Endodermal cell (in vitro differentiated cells): ENCODE measurements at regions not wholly inside any gene's neighbourhood (a gene's known extent, or its start where the extent isn't known, plus 50 kb on each side); places are given as distances from the start of the nearest gene placed in this dataset.
A peak's percentile ranks its signal among the peaks of the same experiment; 100 is the strongest.

Experiments used
- DNase-seq: peaks from one replicate; pipeline ENCODE4 v3.0.0-alpha.2; 2017
- H3K27ac ChIP-seq: 2 replicates; pipeline ENCODE4 v1.5.1; 2013; ENCODE audit warnings: mild to moderate bottlenecking, low read depth, low read length, moderate library complexity
- H3K27me3 ChIP-seq: 2 replicates; pipeline ENCODE4 v1.6.1; 2013; ENCODE audit warnings: mild to moderate bottlenecking, low read length, moderate library complexity; ENCODE audit not compliant: insufficient read depth, control insufficient read depth, poor library complexity, severe bottlenecking
- H3K36me3 ChIP-seq: 2 replicates; pipeline ENCODE4 v1.7.0; 2013; ENCODE audit warnings: mild to moderate bottlenecking, low read length, moderate library complexity; ENCODE audit not compliant: control insufficient read depth, insufficient read depth
- H3K4me1 ChIP-seq: one replicate; pipeline ENCODE4 v1.7.0; 2013; ENCODE audit warnings: low read length; ENCODE audit not compliant: control insufficient read depth, insufficient read depth
- H3K4me3 ChIP-seq: 2 replicates; pipeline ENCODE4 v1.5.1; 2013; ENCODE audit warnings: mild to moderate bottlenecking, low read length, moderate library complexity
- H3K9ac ChIP-seq: 2 replicates; pipeline ENCODE4 v1.6.1; 2013; ENCODE audit warnings: mild to moderate bottlenecking, low read length, moderate library complexity; ENCODE audit not compliant: poor library complexity, severe bottlenecking; ENCODE audit errors: extremely low read depth
- H3K9me3 ChIP-seq: 2 replicates; pipeline ENCODE4 v1.6.1; 2013; ENCODE audit warnings: mild to moderate bottlenecking, low read length, moderate library complexity; ENCODE audit not compliant: control insufficient read depth
- H3K27ac Mint-ChIP-seq: 2 replicates; pipeline ENCODE4 v1.8.0; 2020; ENCODE audit warnings: mixed read lengths
- H3K27me3 Mint-ChIP-seq: 2 replicates; pipeline ENCODE4 v1.8.0; 2021; ENCODE audit warnings: mild to moderate bottlenecking, mixed read lengths; ENCODE audit not compliant: insufficient read depth
- H3K36me3 Mint-ChIP-seq: 2 replicates; pipeline ENCODE4 v1.8.0; 2020; ENCODE audit warnings: low read depth, mixed read lengths
- H3K4me1 Mint-ChIP-seq: 2 replicates; pipeline ENCODE4 v1.8.0; 2020; ENCODE audit warnings: mixed read lengths
- H3K4me3 Mint-ChIP-seq: 2 replicates; pipeline ENCODE4 v1.8.0; 2020; ENCODE audit warnings: mild to moderate bottlenecking, moderate library complexity, mixed read lengths
- H3K9me3 Mint-ChIP-seq: 2 replicates; pipeline ENCODE4 v1.8.0; 2020; ENCODE audit warnings: mild to moderate bottlenecking, mixed read lengths
- WGBS, 2 experiments: methylation state at CpG; one replicate each; pipeline versions ENCODE4 v1.1.5 to v1.1.7; 2013; ENCODE audit warnings: missing lambda C conversion rate in 2 of 2, mixed read lengths in 1 of 2; ENCODE audit not compliant: insufficient coverage in 1 of 2, insufficient read length in 1 of 2; 5-methylcytosine and 5-hydroxymethylcytosine counted together
- TF ChIP-seq, protein P1 (sequence below): fragments of 200-600 bp; sonication (generic); conservative IDR thresholded peaks from 2 replicates; pipeline ENCODE4 v1.5.0; 2021; ENCODE audit warnings: antibody characterized with exemption, mild to moderate bottlenecking

DNA sequence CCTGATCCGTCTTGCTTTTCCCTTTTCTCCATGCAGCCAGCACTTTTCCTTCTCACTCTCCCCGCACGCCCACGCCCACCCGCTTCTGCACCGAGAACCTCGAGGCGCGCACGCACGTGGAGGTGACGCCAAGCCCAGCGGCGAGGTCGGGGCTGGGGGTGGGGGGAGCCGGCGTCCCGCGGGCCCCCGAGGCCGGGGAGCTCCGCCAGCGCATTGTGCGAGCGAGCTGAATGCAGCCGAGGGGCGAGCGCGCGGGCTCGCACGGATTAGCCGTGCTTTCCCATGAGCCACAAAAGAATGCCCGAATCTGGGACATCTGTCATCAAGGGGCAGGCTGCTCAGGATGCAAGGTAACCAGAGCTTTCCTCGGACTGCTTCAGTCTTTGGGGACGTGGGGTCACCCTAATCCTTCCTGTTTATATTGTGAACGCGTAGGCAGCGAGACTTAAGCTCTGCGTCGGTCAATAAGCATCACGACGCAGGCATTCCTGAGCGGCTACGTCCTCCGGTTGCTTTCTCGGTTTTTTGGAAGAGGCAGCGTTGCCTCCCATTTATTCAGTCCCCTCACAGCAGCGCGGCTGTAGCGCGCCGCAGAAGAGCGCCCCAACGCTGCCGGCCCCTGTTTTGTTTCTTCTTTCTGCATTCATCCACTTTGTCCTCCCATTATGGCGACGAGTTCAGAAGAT lies 67.3 kb upstream of the AKT3 start:
- Histone ChIP-seq H3K4me1 (peaks cover 5% of the 10 kb centered on the region), H3K9ac (peak overlapping the region; percentile 73), H3K27me3 (peaks cover 43% of the 10 kb centered on the region), H3K36me3 (no peaks in the 10 kb centered on the region), H3K9me3 (no peaks in the 10 kb centered on the region), H3K4me3 (peak overlapping the region; percentile 81), H3K27ac (no peak overlapping the region)
- TF ChIP-seq, protein P1, sequence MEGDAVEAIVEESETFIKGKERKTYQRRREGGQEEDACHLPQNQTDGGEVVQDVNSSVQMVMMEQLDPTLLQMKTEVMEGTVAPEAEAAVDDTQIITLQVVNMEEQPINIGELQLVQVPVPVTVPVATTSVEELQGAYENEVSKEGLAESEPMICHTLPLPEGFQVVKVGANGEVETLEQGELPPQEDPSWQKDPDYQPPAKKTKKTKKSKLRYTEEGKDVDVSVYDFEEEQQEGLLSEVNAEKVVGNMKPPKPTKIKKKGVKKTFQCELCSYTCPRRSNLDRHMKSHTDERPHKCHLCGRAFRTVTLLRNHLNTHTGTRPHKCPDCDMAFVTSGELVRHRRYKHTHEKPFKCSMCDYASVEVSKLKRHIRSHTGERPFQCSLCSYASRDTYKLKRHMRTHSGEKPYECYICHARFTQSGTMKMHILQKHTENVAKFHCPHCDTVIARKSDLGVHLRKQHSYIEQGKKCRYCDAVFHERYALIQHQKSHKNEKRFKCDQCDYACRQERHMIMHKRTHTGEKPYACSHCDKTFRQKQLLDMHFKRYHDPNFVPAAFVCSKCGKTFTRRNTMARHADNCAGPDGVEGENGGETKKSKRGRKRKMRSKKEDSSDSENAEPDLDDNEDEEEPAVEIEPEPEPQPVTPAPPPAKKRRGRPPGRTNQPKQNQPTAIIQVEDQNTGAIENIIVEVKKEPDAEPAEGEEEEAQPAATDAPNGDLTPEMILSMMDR: no peak
- no peaks in the 10 kb centered on the region for H3K9me3 Mint-ChIP-seq
- H3K27me3 Mint-ChIP-seq: peaks cover 52% of the 10 kb centered on the region
- no peaks in the 10 kb centered on the region for H3K36me3 Mint-ChIP-seq
- 4 to 5% methylated on average over 26 to 58 of the region's 58 CpGs for WGBS, 2 experiments
- peak overlapping the region; percentile 52 for H3K4me3 Mint-ChIP-seq
- peak overlapping the region; percentile 86 for H3K27ac Mint-ChIP-seq
- H3K4me1 Mint-ChIP-seq: peaks cover 8% of the 10 kb centered on the region
- DNase-seq: peak; percentile 86

DNA sequence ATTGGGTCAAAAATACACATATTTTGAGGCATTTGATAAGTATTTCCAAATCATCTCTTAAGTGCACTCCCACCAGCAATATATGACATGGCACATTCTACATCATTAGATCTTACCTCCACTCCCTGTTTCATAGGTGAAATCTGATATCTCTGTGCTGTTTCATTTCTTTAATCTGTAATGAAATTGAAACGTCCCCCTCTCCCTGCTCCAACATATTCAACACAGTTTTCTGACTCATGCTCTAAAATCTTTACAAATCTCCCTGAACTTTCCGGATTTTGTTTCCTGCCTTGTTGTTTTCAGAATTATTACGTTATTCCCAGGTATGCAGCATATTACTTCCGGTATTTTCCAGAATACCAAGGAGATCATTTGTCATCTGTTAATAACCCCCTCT lies 66.1 kb upstream of the AKT3 start:
- no peak overlapping the region for H3K27ac Mint-ChIP-seq
- peaks cover 50% of the 10 kb centered on the region for H3K27me3 Mint-ChIP-seq
- peaks cover 8% of the 10 kb centered on the region for H3K4me1 Mint-ChIP-seq
- no peaks in the 10 kb centered on the region for H3K36me3 ChIP-seq
- H3K4me3 ChIP-seq: no peak overlapping the region
- H3K4me1 ChIP-seq: peaks cover 5% of the 10 kb centered on the region
- H3K27me3 ChIP-seq: peaks cover 43% of the 10 kb centered on the region
- TF ChIP-seq, protein P1: no peak
- no peak for DNase-seq
- 78 to 97% methylated on average over 3 to 4 of the region's 4 CpGs for WGBS, 2 experiments
- no peaks in the 10 kb centered on the region for H3K36me3 Mint-ChIP-seq
- H3K9ac ChIP-seq: no peak overlapping the region
- H3K4me3 Mint-ChIP-seq: no peak overlapping the region
- no peaks in the 10 kb centered on the region for H3K9me3 Mint-ChIP-seq
- H3K9me3 ChIP-seq: no peaks in the 10 kb centered on the region
- H3K27ac ChIP-seq: no peak overlapping the region

DNA sequence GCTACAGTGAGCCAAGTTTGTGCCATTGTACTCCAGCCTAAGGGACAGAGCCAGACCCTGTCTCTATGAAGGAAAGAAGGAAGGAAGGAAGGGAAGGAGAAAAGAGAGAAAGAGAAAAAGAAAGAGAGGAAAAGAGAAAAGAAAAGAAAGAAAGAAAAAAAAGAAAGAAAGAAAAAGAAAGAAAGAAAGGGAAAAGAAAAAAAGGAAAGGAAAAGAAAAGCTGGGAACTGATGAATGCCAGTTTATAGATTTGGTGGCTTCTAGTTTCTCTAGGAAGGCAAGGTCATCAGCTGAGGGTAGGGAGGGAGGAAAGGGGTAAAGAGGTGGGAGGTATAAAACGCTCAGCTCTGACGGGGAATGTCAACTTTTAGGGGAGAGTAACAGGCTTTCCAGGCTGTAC lies 62.3 kb upstream of the AKT3 start:
- peaks cover 22% of the 10 kb centered on the region for H3K27me3 ChIP-seq
- no peaks in the 10 kb centered on the region for H3K36me3 ChIP-seq
- Mint-ChIP-seq H3K9me3 (no peaks in the 10 kb centered on the region), H3K27me3 (peaks cover 27% of the 10 kb centered on the region), H3K4me3 (no peak overlapping the region), H3K27ac (no peak overlapping the region), H3K4me1 (no peaks in the 10 kb centered on the region), H3K36me3 (no peaks in the 10 kb centered on the region)
- no peak overlapping the region for H3K4me3 ChIP-seq
- H3K9ac ChIP-seq: no peak overlapping the region
- TF ChIP-seq, protein P1: no peak
- 89 to 100% methylated on average over 2 of the region's 2 CpGs for WGBS, 2 experiments
- no peak for DNase-seq
- peaks cover 5% of the 10 kb centered on the region for H3K4me1 ChIP-seq
- no peak overlapping the region for H3K27ac ChIP-seq
- H3K9me3 ChIP-seq: no peaks in the 10 kb centered on the region
